AG09319 (cell line): ENCODE measurements at regions not wholly inside any gene's neighbourhood (a gene's known extent, or its start where the extent isn't known, plus 50 kb on each side); places are given as distances from the start of the nearest gene placed in this dataset.

Experiments used
- DNase-seq: peaks from one replicate; pipeline ENCODE4 v3.0.0-alpha.2; 2010; ENCODE audit warnings: low read depth; ENCODE audit errors: extremely low read depth
- CTCF ChIP-seq: IDR thresholded peaks from 2 replicates; pipeline ENCODE4 v1.5.1; 2011; ENCODE audit warnings: low read depth, mild to moderate bottlenecking, inconsistent platforms, low read length, moderate library complexity

GRCh38 chr4:43855283-43855682 lies 593.3 kb downstream of the KCTD8 start:
- no peak for TF ChIP-seq CTCF
- DNase-seq = no peak

- DNase-seq = no peak
- TF ChIP-seq CTCF = no peak
Measured at GRCh38 chr4:43864616-43865146, 583.9 kb downstream of the KCTD8 start.

- no peak for TF ChIP-seq CTCF
- no peak for DNase-seq
Measured at GRCh38 chr4:43867908-43868307, 580.7 kb downstream of the KCTD8 start.

- no peak for DNase-seq
- TF ChIP-seq CTCF = no peak
Measured at GRCh38 chr4:43875655-43876054, 573.0 kb downstream of the KCTD8 start.

- TF ChIP-seq CTCF = no peak
- DNase-seq = no peak
Measured at GRCh38 chr4:43882470-43882869, 566.1 kb downstream of the KCTD8 start.

- DNase-seq = no peak
- TF ChIP-seq CTCF = no peak
Measured at GRCh38 chr4:43886196-43886595, 562.4 kb downstream of the KCTD8 start.

GRCh38 chr4:43898836-43899235 lies 549.8 kb downstream of the KCTD8 start:
- DNase-seq = no peak
- no peak for TF ChIP-seq CTCF
